ENCODE measurements at regions not wholly inside any gene's neighbourhood (a gene's known extent, or its start where the extent isn't known, plus 50 kb on each side); places are given as distances from the start of the nearest gene placed in this dataset.

DNA sequence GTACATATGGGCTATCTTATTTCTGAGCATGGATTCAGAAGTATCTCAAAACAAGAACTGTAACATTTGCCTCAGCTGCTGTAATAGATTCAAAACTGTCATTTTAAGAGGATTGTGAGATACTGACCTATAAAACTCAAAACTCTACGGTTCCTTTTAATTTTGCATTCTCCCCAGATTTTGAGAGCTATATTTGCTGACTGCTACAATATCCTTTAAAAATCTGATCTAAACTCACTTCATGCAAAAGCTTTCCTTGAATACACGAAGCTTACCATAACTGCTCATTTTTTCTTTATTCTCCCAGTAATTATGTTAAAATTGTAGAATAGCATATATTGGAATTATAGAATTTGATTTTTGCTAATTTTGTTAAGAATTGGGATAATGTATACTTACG is 158.7 kb upstream of the ROBO1 start:
- 47 to 66% methylated on average over 3 of the region's 3 CpGs for WGBS, 2 donors (ENCODE audit: low coverage in 1 of 2)
- H3K27ac ChIP-seq, result no peak overlapping the region
- no peaks in the 10 kb centered on the region for H3K4me1 ChIP-seq
- no peaks in the 10 kb centered on the region for H3K9me3 ChIP-seq
- DNase-seq, result no peak
- TF ChIP-seq, protein P1, sequence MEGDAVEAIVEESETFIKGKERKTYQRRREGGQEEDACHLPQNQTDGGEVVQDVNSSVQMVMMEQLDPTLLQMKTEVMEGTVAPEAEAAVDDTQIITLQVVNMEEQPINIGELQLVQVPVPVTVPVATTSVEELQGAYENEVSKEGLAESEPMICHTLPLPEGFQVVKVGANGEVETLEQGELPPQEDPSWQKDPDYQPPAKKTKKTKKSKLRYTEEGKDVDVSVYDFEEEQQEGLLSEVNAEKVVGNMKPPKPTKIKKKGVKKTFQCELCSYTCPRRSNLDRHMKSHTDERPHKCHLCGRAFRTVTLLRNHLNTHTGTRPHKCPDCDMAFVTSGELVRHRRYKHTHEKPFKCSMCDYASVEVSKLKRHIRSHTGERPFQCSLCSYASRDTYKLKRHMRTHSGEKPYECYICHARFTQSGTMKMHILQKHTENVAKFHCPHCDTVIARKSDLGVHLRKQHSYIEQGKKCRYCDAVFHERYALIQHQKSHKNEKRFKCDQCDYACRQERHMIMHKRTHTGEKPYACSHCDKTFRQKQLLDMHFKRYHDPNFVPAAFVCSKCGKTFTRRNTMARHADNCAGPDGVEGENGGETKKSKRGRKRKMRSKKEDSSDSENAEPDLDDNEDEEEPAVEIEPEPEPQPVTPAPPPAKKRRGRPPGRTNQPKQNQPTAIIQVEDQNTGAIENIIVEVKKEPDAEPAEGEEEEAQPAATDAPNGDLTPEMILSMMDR (IDR thresholded peaks at IDR 0.05), result no peak
- TF ChIP-seq POLR2AphosphoS5 (IDR thresholded peaks at IDR 0.05), result no peak
- TF ChIP-seq EP300 (IDR thresholded peaks at IDR 0.05; ENCODE audit: low read depth), result no peak
- no peak for TF ChIP-seq POLR2A (IDR thresholded peaks at IDR 0.05)
- intact Hi-C loops (cut with DNase I; ENCODE audit: low total_unique reads) (no loop called here), in situ Hi-C loops (cut with MboI; ENCODE audit: low pct_ligation_motif_present in 1 of 4, low pct_unique_long_range_greater_than_20kb in 1 of 4, low sequenced_read_pairs in 3 of 4) (no loop called here)
- no peaks in the 10 kb centered on the region for H3K36me3 ChIP-seq
- no peak overlapping the region for H3K4me3 ChIP-seq
- no peaks in the 10 kb centered on the region for H3K27me3 ChIP-seq

DNA sequence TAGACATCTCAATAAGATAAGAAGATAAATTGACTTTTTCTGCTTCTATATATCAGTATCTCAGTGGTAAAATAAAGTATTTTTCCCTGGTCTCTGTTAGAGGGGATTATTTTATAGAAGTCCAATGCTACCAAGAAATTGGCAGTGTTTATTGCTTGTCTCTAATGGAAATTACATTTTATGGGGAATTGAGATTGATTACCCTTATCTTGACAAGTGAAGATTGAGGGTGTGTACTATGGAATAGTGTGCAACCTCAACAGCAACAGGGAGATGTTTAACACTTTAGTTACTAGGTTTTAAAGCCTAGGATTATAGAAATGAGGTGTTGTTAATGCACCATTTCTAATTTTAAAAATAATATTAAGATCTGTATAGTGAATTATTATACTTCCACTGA is 154.8 kb upstream of the ROBO1 start:
- H3K4me1 ChIP-seq, result no peaks in the 10 kb centered on the region
- no peak overlapping the region for H3K4me3 ChIP-seq
- no peak overlapping the region for H3K27ac ChIP-seq
- no peak for DNase-seq
- no peaks in the 10 kb centered on the region for H3K27me3 ChIP-seq
- no peak for TF ChIP-seq EP300 (IDR thresholded peaks at IDR 0.05; ENCODE audit: low read depth)
- TF ChIP-seq, protein P1 (IDR thresholded peaks at IDR 0.05), result no peak
- no peak for TF ChIP-seq POLR2A (IDR thresholded peaks at IDR 0.05)
- no peak for TF ChIP-seq POLR2AphosphoS5 (IDR thresholded peaks at IDR 0.05)
- H3K9me3 ChIP-seq, result no peaks in the 10 kb centered on the region
- in situ Hi-C loops (cut with MboI; ENCODE audit: low pct_ligation_motif_present in 1 of 4, low pct_unique_long_range_greater_than_20kb in 1 of 4, low sequenced_read_pairs in 3 of 4), result no loop called here
- H3K36me3 ChIP-seq, result no peaks in the 10 kb centered on the region
- intact Hi-C loops (cut with DNase I; ENCODE audit: low total_unique reads), result no loop called here

DNA sequence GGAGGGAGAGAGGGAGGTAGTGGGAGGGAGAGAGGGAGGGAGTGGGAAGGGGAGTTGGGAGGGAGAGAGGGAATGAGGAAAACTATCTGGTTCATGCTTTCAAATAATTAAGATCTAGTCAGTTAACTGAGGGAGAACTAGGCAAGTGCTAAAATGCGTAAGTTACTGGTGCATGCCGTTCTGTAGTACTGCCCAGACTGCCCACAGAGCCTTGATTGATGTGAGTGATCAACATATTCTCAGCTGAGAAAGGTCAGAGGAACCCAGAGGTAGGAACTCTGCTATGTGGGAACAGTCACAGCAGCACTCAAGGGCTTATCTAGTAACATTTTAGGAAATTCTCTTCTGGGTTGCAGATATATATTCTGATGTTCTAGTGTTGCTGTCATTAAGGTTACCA is 149.8 kb upstream of the ROBO1 start:
- 13 to 39% methylated on average over 2 of the region's 2 CpGs for WGBS, 2 donors (ENCODE audit: low coverage in 1 of 2)
- no peak for DNase-seq
- H3K9me3 ChIP-seq, result no peaks in the 10 kb centered on the region
- no peak overlapping the region for H3K27ac ChIP-seq
- H3K36me3 ChIP-seq, result no peaks in the 10 kb centered on the region
- H3K4me1 ChIP-seq, result no peaks in the 10 kb centered on the region
- H3K27me3 ChIP-seq, result no peaks in the 10 kb centered on the region
- in situ Hi-C loops (cut with MboI; ENCODE audit: low pct_ligation_motif_present in 1 of 4, low pct_unique_long_range_greater_than_20kb in 1 of 4, low sequenced_read_pairs in 3 of 4) (no loop called here), intact Hi-C loops (cut with DNase I; ENCODE audit: low total_unique reads) (no loop called here)
- H3K4me3 ChIP-seq, result no peak overlapping the region
- TF ChIP-seq POLR2A (IDR thresholded peaks at IDR 0.05) (no peak), EP300 (IDR thresholded peaks at IDR 0.05; ENCODE audit: low read depth) (no peak), POLR2AphosphoS5 (IDR thresholded peaks at IDR 0.05) (no peak)
- TF ChIP-seq, protein P1 (IDR thresholded peaks at IDR 0.05), result no peak

DNA sequence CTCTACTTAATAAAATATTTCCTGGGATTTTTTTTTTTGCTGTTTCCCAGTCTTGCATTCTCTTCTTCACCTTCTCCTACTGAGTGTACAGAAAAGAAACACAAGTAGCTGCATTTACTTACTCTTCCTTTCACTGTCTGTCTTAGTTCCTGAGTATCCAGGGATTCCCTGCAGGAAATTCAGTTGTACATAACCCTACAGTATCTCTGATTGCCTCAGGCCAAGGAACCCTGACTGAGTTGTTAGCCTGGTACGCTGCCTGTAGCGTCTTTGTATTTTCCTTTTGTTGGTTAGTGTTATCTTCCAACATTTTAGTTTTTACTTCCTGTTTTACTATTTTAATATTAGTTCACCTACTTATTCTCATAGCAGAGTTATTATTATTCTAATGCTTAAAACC is 142.5 kb upstream of the ROBO1 start:
- TF ChIP-seq, protein P1 (IDR thresholded peaks at IDR 0.05), result no peak
- no peak for TF ChIP-seq EP300 (IDR thresholded peaks at IDR 0.05; ENCODE audit: low read depth)
- no peak for TF ChIP-seq POLR2AphosphoS5 (IDR thresholded peaks at IDR 0.05)
- no peak for TF ChIP-seq POLR2A (IDR thresholded peaks at IDR 0.05)
- no peak for DNase-seq
- Histone ChIP-seq H3K27ac (no peak overlapping the region), H3K36me3 (no peaks in the 10 kb centered on the region), H3K4me1 (no peaks in the 10 kb centered on the region), H3K27me3 (no peaks in the 10 kb centered on the region), H3K4me3 (no peak overlapping the region), H3K9me3 (no peaks in the 10 kb centered on the region)
- intact Hi-C loops (cut with DNase I; ENCODE audit: low total_unique reads) (no loop called here), in situ Hi-C loops (cut with MboI; ENCODE audit: low pct_ligation_motif_present in 1 of 4, low pct_unique_long_range_greater_than_20kb in 1 of 4, low sequenced_read_pairs in 3 of 4) (no loop called here)
- WGBS, 2 donors (ENCODE audit: low coverage in 1 of 2), result 0 to 2% methylated on average over 2 of the region's 2 CpGs
